ENCODE measurements at regions not wholly inside any gene's neighbourhood (a gene's known extent, or its start where the extent isn't known, plus 50 kb on each side); places are given as distances from the start of the nearest gene placed in this dataset.

GRCh38 chr13:26497968-26498511 lies 59.4 kb upstream of the WASF3 start:
- TF ChIP-seq EZH2 (optimal IDR thresholded peaks at IDR 0.05; ENCODE audit: low read depth, low read length) (no peak), CTCF (IDR thresholded peaks at IDR 0.05; ENCODE audit: low read length) (no peak), EZH2phosphoT487 (IDR thresholded peaks at IDR 0.05; ENCODE audit: low read length) (no peak)

Measured in MM.1S (cell line).